GM10266 (cell line): ENCODE measurements at regions not wholly inside any gene's neighbourhood (a gene's known extent, or its start where the extent isn't known, plus 50 kb on each side); places are given as distances from the start of the nearest gene placed in this dataset.

Experiments
- DNase-seq: peaks from one replicate; pipeline ENCODE4 v3.0.0; 2012; ENCODE audit errors: extremely low spot score
- TF ChIP-seq, protein P1 (sequence below): IDR thresholded peaks from 2 replicates; pipeline ENCODE4 v1.5.1; 2012; ENCODE audit warnings: mild to moderate bottlenecking, low read depth; ENCODE audit not compliant: control insufficient read depth, insufficient read depth; ENCODE audit errors: missing control alignments

- DNase-seq = no peak
- TF ChIP-seq, protein P1, sequence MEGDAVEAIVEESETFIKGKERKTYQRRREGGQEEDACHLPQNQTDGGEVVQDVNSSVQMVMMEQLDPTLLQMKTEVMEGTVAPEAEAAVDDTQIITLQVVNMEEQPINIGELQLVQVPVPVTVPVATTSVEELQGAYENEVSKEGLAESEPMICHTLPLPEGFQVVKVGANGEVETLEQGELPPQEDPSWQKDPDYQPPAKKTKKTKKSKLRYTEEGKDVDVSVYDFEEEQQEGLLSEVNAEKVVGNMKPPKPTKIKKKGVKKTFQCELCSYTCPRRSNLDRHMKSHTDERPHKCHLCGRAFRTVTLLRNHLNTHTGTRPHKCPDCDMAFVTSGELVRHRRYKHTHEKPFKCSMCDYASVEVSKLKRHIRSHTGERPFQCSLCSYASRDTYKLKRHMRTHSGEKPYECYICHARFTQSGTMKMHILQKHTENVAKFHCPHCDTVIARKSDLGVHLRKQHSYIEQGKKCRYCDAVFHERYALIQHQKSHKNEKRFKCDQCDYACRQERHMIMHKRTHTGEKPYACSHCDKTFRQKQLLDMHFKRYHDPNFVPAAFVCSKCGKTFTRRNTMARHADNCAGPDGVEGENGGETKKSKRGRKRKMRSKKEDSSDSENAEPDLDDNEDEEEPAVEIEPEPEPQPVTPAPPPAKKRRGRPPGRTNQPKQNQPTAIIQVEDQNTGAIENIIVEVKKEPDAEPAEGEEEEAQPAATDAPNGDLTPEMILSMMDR = no peak
Observed at GRCh38 chr22:47797342-47797945, 1035.0 kb downstream of the TBC1D22A start.

- DNase-seq = no peak
Observed at GRCh38 chr22:47796128-47796908, 1033.9 kb downstream of the TBC1D22A start.

GRCh38 chr22:47795477-47796127 lies 1033.2 kb downstream of the TBC1D22A start:
- TF ChIP-seq, protein P1 = no peak
- DNase-seq = no peak

More at GRCh38 chr22:47796128-47796908, 1033.9 kb downstream of the TBC1D22A start:
- TF ChIP-seq, protein P1 = no peak

- no peak for DNase-seq
- TF ChIP-seq, protein P1 = no peak
Observed at GRCh38 chr22:47794851-47795250, 1032.4 kb downstream of the TBC1D22A start.

- no peak for DNase-seq
- TF ChIP-seq, protein P1 = no peak
Observed at GRCh38 chr22:47793304-47794101, 1031.1 kb downstream of the TBC1D22A start.

- no peak for DNase-seq
- TF ChIP-seq, protein P1 = no peak
Observed at GRCh38 chr22:47789171-47789570, 1026.7 kb downstream of the TBC1D22A start.
